Thyroid gland (tissue), 4 donors: ENCODE measurements at regions not wholly inside any gene's neighbourhood (a gene's known extent, or its start where the extent isn't known, plus 50 kb on each side); places are given as distances from the start of the nearest gene placed in this dataset.

Source experiments
- CTCF ChIP-seq, 6 experiments: fragments of 200-600 bp in 3 of 6; fragments of 450-650 bp in 3 of 6; sonication (generic) in 3 of 6; IDR thresholded peaks; one replicate each; pipeline ENCODE4 v1.5.1; 2016 to 2019; ENCODE audit warnings: antibody characterized with exemption in 6 of 6, mild to moderate bottlenecking in 2 of 6, inconsistent platforms in 1 of 6, moderate library complexity in 1 of 6
- POLR2A ChIP-seq, 2 donors: fragments of 450-650 bp; IDR thresholded peaks; one replicate each; pipeline ENCODE4 v1.6.1; 2017; ENCODE audit warnings: antibody characterized with exemption in 2 of 2, mild to moderate bottlenecking in 2 of 2, moderate library complexity in 1 of 2

DNA sequence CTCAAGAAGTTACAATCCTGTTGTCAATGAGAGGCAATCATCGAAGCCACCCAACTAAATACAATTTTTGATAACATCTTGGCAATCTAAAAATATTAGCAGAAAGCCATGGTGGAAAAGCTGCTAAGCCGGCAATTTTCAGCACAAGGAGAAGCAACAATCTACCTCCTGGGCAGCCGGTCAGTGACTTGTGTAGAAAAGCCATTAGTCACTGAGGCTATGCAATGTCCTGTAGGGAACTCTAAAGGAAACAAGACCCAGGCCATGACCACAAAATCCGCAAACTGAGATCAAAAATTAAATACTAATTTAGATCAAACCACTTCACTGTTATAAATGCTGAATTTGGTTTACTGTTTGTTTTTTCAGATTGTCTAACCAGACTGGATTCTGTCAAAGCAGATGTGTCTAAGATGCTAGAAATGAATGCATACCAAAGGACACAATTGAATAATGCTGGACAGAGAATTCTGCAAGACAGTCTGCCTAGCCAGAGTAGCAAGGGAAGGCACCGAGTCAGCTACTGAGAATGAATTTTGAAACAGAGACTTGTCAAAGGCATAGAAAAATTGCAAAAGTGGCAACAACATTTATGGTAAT is 384.8 kb downstream of the PRELID2 start:
- no peak for TF ChIP-seq CTCF (IDR thresholded peaks at IDR 0.05)
- no peak for TF ChIP-seq POLR2A (IDR thresholded peaks at IDR 0.05)
